ENCODE measurements at regions not wholly inside any gene's neighbourhood (a gene's known extent, or its start where the extent isn't known, plus 50 kb on each side); places are given as distances from the start of the nearest gene placed in this dataset.
A peak's percentile ranks its signal among the peaks of the same experiment; 100 is the strongest.

GRCh38 chr9:135342206-135343130 lies 137.1 kb upstream of the PPP1R26 start:
- no peak for TF ChIP-seq PAX5 (IDR thresholded peaks at IDR 0.05; ENCODE audit: insufficient read depth, low read length, severe bottlenecking)
- TF ChIP-seq POLR2A (IDR thresholded peaks at IDR 0.05; ENCODE audit: low read depth, low read length), result no peak
- TF ChIP-seq POU2F2 (IDR thresholded peaks at IDR 0.05; ENCODE audit: low read depth, low read length), result no peak
- TF ChIP-seq TAF1 (IDR thresholded peaks at IDR 0.05; ENCODE audit: low read depth, low read length), result no peak
- FAIRE-seq (no peak), DNase-seq (ENCODE audit: insufficient read length, low spot score) (no peak)

GRCh38 chr9:135343136-135343535 lies 136.4 kb upstream of the PPP1R26 start:
- FAIRE-seq, result no peak
- DNase-seq (ENCODE audit: insufficient read length, low spot score), result no peak

DNA sequence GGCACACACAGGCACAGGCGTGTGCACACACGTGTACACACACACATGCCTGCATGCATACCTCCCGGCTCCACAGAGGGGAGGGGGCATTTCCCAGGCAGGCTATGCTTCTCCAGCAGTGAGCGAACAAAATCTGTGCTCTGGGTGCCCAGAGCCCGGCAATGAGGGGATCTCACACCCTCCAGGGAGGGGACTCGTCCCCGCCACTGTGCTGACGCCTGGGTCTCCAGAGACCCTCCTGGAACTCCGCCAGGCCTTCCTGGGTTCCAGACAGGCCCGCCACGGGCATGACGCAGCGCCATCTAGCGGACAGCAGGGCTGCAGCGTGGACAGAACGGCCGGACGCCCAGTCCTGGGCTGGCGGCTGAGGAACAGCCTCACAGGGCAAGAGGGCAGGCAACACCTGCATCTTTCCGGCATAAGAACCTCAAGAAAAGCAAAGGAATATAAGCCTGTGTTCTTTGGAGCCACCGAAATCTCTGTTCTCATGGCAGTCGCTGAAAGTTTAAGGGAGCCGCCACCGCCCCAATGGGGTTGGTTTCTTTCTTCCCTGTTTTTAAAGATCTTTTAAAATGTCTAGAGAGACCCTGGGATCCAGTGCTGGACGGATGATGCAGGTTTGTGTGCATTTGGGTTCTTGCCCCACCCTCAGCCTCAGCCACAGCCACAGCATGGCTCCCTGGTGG lies 135.6 kb upstream of the PPP1R26 start:
- peak; percentile 90 for DNase-seq (ENCODE audit: insufficient read length, low spot score)
- FAIRE-seq, result no peak
- TF ChIP-seq TAF1 (IDR thresholded peaks at IDR 0.05; ENCODE audit: low read depth, low read length) (no peak), SPI1 (IDR thresholded peaks at IDR 0.05; ENCODE audit: low read depth, low read length) (no peak), POU2F2 (IDR thresholded peaks at IDR 0.05; ENCODE audit: low read depth, low read length) (no peak), POLR2A (IDR thresholded peaks at IDR 0.05; ENCODE audit: low read depth, low read length) (no peak), PAX5 (IDR thresholded peaks at IDR 0.05; ENCODE audit: insufficient read depth, low read length, severe bottlenecking) (no peak), POLR2AphosphoS5 (IDR thresholded peaks at IDR 0.05; ENCODE audit: low read depth, low read length) (no peak)

More at GRCh38 chr9:135343136-135343535, 136.4 kb upstream of the PPP1R26 start:
- TF ChIP-seq POLR2AphosphoS5 (IDR thresholded peaks at IDR 0.05; ENCODE audit: low read depth, low read length) (no peak), POU2F2 (IDR thresholded peaks at IDR 0.05; ENCODE audit: low read depth, low read length) (no peak), POLR2A (IDR thresholded peaks at IDR 0.05; ENCODE audit: low read depth, low read length) (no peak), TAF1 (IDR thresholded peaks at IDR 0.05; ENCODE audit: low read depth, low read length) (no peak), PAX5 (IDR thresholded peaks at IDR 0.05; ENCODE audit: insufficient read depth, low read length, severe bottlenecking) (no peak), SPI1 (IDR thresholded peaks at IDR 0.05; ENCODE audit: low read depth, low read length) (no peak)

GRCh38 chr9:135344523-135344901 lies 135.1 kb upstream of the PPP1R26 start:
- FAIRE-seq, result no peak
- TF ChIP-seq POLR2A (IDR thresholded peaks at IDR 0.05; ENCODE audit: low read depth, low read length) (no peak), POLR2AphosphoS5 (IDR thresholded peaks at IDR 0.05; ENCODE audit: low read depth, low read length) (no peak), POU2F2 (IDR thresholded peaks at IDR 0.05; ENCODE audit: low read depth, low read length) (no peak)
- DNase-seq (ENCODE audit: insufficient read length, low spot score), result no peak

DNA sequence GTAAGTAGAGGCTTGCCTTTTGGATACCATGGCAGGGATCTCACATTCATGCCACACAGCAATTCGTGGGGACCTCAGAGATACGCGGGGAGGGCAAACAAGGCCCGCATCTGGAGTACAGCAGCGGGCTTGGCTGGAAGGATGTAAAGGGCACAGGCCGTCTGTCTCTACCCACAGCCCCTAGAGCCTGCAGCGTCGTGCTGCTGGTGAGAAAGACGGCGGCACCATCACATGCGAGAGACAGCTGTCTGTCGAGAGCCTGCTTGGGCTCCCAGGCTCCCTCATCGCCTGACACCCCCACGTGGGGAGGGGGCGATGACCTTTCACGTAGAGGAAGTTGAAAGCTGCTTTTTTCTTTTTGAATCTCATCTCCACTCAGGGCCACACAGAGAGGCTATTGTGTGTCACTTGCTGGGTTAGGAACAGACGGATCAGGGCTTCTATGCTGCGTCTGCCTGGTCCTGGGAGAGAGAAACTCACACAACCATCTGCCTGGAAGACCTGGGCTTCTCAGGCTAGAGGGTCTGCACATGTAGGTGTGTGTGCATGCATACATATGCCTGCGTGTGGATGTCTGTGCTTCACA lies 134.6 kb upstream of the PPP1R26 start:
- no peak for TF ChIP-seq SPI1 (IDR thresholded peaks at IDR 0.05; ENCODE audit: low read depth, low read length)
- TF ChIP-seq POU2F2 (IDR thresholded peaks at IDR 0.05; ENCODE audit: low read depth, low read length), result no peak
- TF ChIP-seq TAF1 (IDR thresholded peaks at IDR 0.05; ENCODE audit: low read depth, low read length), result no peak
- no peak for TF ChIP-seq POLR2A (IDR thresholded peaks at IDR 0.05; ENCODE audit: low read depth, low read length)
- TF ChIP-seq POLR2AphosphoS5 (IDR thresholded peaks at IDR 0.05; ENCODE audit: low read depth, low read length), result no peak
- TF ChIP-seq PAX5 (IDR thresholded peaks at IDR 0.05; ENCODE audit: insufficient read depth, low read length, severe bottlenecking), result no peak
- DNase-seq (ENCODE audit: insufficient read length, low spot score) (no peak), FAIRE-seq (no peak)

- FAIRE-seq (no peak), DNase-seq (ENCODE audit: insufficient read length, low spot score) (no peak)
- TF ChIP-seq SPI1 (IDR thresholded peaks at IDR 0.05; ENCODE audit: low read depth, low read length) (no peak), POLR2AphosphoS5 (IDR thresholded peaks at IDR 0.05; ENCODE audit: low read depth, low read length) (no peak), POLR2A (IDR thresholded peaks at IDR 0.05; ENCODE audit: low read depth, low read length) (no peak), PAX5 (IDR thresholded peaks at IDR 0.05; ENCODE audit: insufficient read depth, low read length, severe bottlenecking) (no peak), POU2F2 (IDR thresholded peaks at IDR 0.05; ENCODE audit: low read depth, low read length) (no peak)
These were observed 133.7 kb upstream of the PPP1R26 start for GRCh38 chr9:135345775-135346433.

- DNase-seq (ENCODE audit: insufficient read length, low spot score), result no peak
- TF ChIP-seq POU2F2 (IDR thresholded peaks at IDR 0.05; ENCODE audit: low read depth, low read length) (no peak), PAX5 (IDR thresholded peaks at IDR 0.05; ENCODE audit: insufficient read depth, low read length, severe bottlenecking) (no peak), POLR2A (IDR thresholded peaks at IDR 0.05; ENCODE audit: low read depth, low read length) (no peak), SPI1 (IDR thresholded peaks at IDR 0.05; ENCODE audit: low read depth, low read length) (no peak), POLR2AphosphoS5 (IDR thresholded peaks at IDR 0.05; ENCODE audit: low read depth, low read length) (no peak), TAF1 (IDR thresholded peaks at IDR 0.05; ENCODE audit: low read depth, low read length) (no peak)
- no peak for FAIRE-seq
These were observed 133.0 kb upstream of the PPP1R26 start for GRCh38 chr9:135346438-135347050.

- no peak for DNase-seq (ENCODE audit: insufficient read length, low spot score)
- no peak for FAIRE-seq
- TF ChIP-seq PAX5 (IDR thresholded peaks at IDR 0.05; ENCODE audit: insufficient read depth, low read length, severe bottlenecking) (no peak), SPI1 (IDR thresholded peaks at IDR 0.05; ENCODE audit: low read depth, low read length) (no peak), POLR2A (IDR thresholded peaks at IDR 0.05; ENCODE audit: low read depth, low read length) (no peak), TAF1 (IDR thresholded peaks at IDR 0.05; ENCODE audit: low read depth, low read length) (no peak), POLR2AphosphoS5 (IDR thresholded peaks at IDR 0.05; ENCODE audit: low read depth, low read length) (no peak), POU2F2 (IDR thresholded peaks at IDR 0.05; ENCODE audit: low read depth, low read length) (no peak)
These were observed 132.1 kb upstream of the PPP1R26 start for GRCh38 chr9:135347461-135347860.
